H1 (cell line): ENCODE measurements at regions not wholly inside any gene's neighbourhood (a gene's known extent, or its start where the extent isn't known, plus 50 kb on each side); places are given as distances from the start of the nearest gene placed in this dataset.

Source experiments
- CTCF ChIA-PET: fragments of 300-600 bp; sonication (Branson Sonifier 250); formaldehyde crosslinking; loops from one replicate; lab custom pipeline; 2021; ENCODE audit not compliant: partially characterized antibody; lab: Charles Lee
- POLR2A ChIA-PET: fragments of 300-600 bp; sonication (Branson Sonifier 250); formaldehyde crosslinking; loops from one replicate; lab custom pipeline; 2021; ENCODE audit warnings: inconsistent platforms; ENCODE audit not compliant: partially characterized antibody; lab: Charles Lee
- DNase-seq, 2 experiments: peaks; one replicate each; pipeline versions ENCODE4 v3.0.0 to v3.0.0-alpha.2; 2010 to 2022; ENCODE audit warnings: low spot score in 2 of 2, low read depth in 1 of 2, mixed read lengths in 1 of 2
- FAIRE-seq: peaks from 2 replicates; lab custom pipeline; 2011; peaks lifted over from hg19 to GRCh38; lab: Jason Lieb, UNC
- H2AFZ ChIP-seq: 2 replicates; pipeline ENCODE4 v1.8.1; 2012; ENCODE audit warnings: low read length, inconsistent platforms
- H2AK5ac ChIP-seq: 2 replicates; pipeline ENCODE4 v1.6.1; 2013; ENCODE audit warnings: low read depth, low read length
- H2BK120ac ChIP-seq: replicated peaks from 2 replicates; pipeline ENCODE3; 2013; ENCODE audit warnings: low read depth, low read length, inconsistent platforms
- H2BK12ac ChIP-seq: 2 replicates; pipeline ENCODE4 v1.6.1; 2013; ENCODE audit warnings: low read depth, low read length
- H2BK15ac ChIP-seq: 2 replicates; pipeline ENCODE4 v1.6.1; 2013; ENCODE audit warnings: low read length
- H2BK20ac ChIP-seq: 2 replicates; pipeline ENCODE4 v1.6.1; 2013; ENCODE audit warnings: low read length
- H2BK5ac ChIP-seq: 2 replicates; pipeline ENCODE4 v1.6.1; 2013; ENCODE audit warnings: low read depth, low read length
- H3K14ac ChIP-seq: 2 replicates; pipeline ENCODE4 v1.6.1; 2013; ENCODE audit warnings: inconsistent platforms; ENCODE audit not compliant: insufficient read length
- H3K18ac ChIP-seq: 2 replicates; pipeline ENCODE4 v1.6.1; 2013; ENCODE audit warnings: low read length; ENCODE audit errors: extremely low read depth
- H3K23ac ChIP-seq: 2 replicates; pipeline ENCODE4 v1.6.1; 2013; ENCODE audit warnings: inconsistent platforms; ENCODE audit not compliant: insufficient read length
- H3K23me2 ChIP-seq: 2 replicates; pipeline ENCODE4 v1.6.1; 2013; ENCODE audit warnings: low read depth, low read length
- H3K27ac ChIP-seq: 2 replicates; pipeline ENCODE4 v1.6.1; 2011; ENCODE audit warnings: low read depth, low read length, inconsistent platforms
- H3K27me3 ChIP-seq, 4 experiments: replicated peaks in 1 of 4; 1 replicate in 1 of 4; 2 replicates in 3 of 4; pipeline versions ENCODE4 v1.6.1 to v1.8.1; 2011 to 2013; ENCODE audit warnings: low read length in 3 of 4, mild to moderate bottlenecking in 3 of 4, inconsistent platforms in 2 of 4, mixed read lengths in 2 of 4, moderate library complexity in 1 of 4; ENCODE audit not compliant: control insufficient read depth in 3 of 4, insufficient read depth in 3 of 4; ENCODE audit errors: extremely low read depth in 1 of 4
- H3K36me3 ChIP-seq, 4 experiments: 2 replicates each; pipeline versions ENCODE4 v1.6.1 to v1.8.1; 2011 to 2013; ENCODE audit warnings: mild to moderate bottlenecking in 4 of 4, low read length in 3 of 4, moderate library complexity in 2 of 4, control low read depth in 1 of 4, inconsistent platforms in 1 of 4; ENCODE audit not compliant: insufficient read depth in 4 of 4, control insufficient read depth in 2 of 4
- H3K4ac ChIP-seq: replicated peaks from 2 replicates; pipeline ENCODE3; 2013; ENCODE audit warnings: low read length, low read depth, mixed read lengths, inconsistent platforms; ENCODE audit not compliant: insufficient read length
- H3K4me1 ChIP-seq, 4 experiments: replicated peaks in 1 of 4; 1 replicate in 1 of 4; 2 replicates in 3 of 4; pipeline versions ENCODE4 v1.6.1 to v1.8.1; 2011 to 2013; ENCODE audit warnings: low read length in 3 of 4, inconsistent platforms in 2 of 4, mixed read lengths in 1 of 4; ENCODE audit not compliant: insufficient read depth in 4 of 4, control insufficient read depth in 3 of 4
- H3K4me2 ChIP-seq, 2 experiments: 2 replicates each; pipeline versions ENCODE4 v1.6.1 to v1.8.1; 2011 to 2013; ENCODE audit warnings: low read depth in 2 of 2, low read length in 2 of 2, control low read depth in 1 of 2, inconsistent platforms in 1 of 2, mild to moderate bottlenecking in 1 of 2; ENCODE audit not compliant: insufficient read depth in 1 of 2
- H3K4me3 ChIP-seq, 4 experiments: fragments of 200-600, 300-600 bp in 1 of 4; sonication (generic), shearing (Covaris generic), sonication (Bioruptor Twin) in 1 of 4; 2 replicates each; pipeline versions ENCODE4 v1.5.1 to v1.8.1; 2011 to 2016; ENCODE audit warnings: low read length in 4 of 4, low read depth in 3 of 4, control low read depth in 2 of 4, inconsistent platforms in 2 of 4, mild to moderate bottlenecking in 2 of 4, mixed read lengths in 1 of 4, moderate library complexity in 1 of 4; ENCODE audit not compliant: insufficient read depth in 2 of 4; ENCODE audit errors: extremely low read depth in 1 of 4
- H3K56ac ChIP-seq: replicated peaks from 2 replicates; pipeline ENCODE3; 2013; ENCODE audit warnings: low read depth, mild to moderate bottlenecking, mixed read lengths, low read length, inconsistent platforms; ENCODE audit not compliant: insufficient read length
- H3K79me1 ChIP-seq: 2 replicates; pipeline ENCODE4 v1.6.1; 2013; ENCODE audit warnings: low read depth, low read length, control low read depth
- H3K79me2 ChIP-seq, 2 experiments: 2 replicates each; pipeline versions ENCODE4 v1.6.1 to v1.8.1; 2012 to 2013; ENCODE audit warnings: low read length in 2 of 2, mild to moderate bottlenecking in 2 of 2, inconsistent platforms in 1 of 2; ENCODE audit not compliant: insufficient read depth in 2 of 2, control insufficient read depth in 1 of 2
- H3K9ac ChIP-seq, 4 experiments: replicated peaks in 1 of 4; 1 replicate in 1 of 4; 2 replicates in 3 of 4; pipeline versions ENCODE4 v1.6.1 to v1.8.1; 2011 to 2013; ENCODE audit warnings: low read depth in 3 of 4, low read length in 3 of 4, control low read depth in 2 of 4, mild to moderate bottlenecking in 2 of 4, moderate library complexity in 2 of 4, inconsistent platforms in 1 of 4; ENCODE audit errors: extremely low read depth in 1 of 4
- H3K9me3 ChIP-seq, 2 experiments: 2 replicates each; pipeline versions ENCODE4 v1.6.1 to v1.8.1; 2012 to 2013; ENCODE audit warnings: mild to moderate bottlenecking in 2 of 2, moderate library complexity in 2 of 2, control low read depth in 1 of 2, inconsistent platforms in 1 of 2, low read depth in 1 of 2, low read length in 1 of 2, mixed read lengths in 1 of 2; ENCODE audit not compliant: insufficient read depth in 2 of 2
- H4K20me1 ChIP-seq, 2 experiments: replicated peaks in 1 of 2; 2 replicates each; pipeline versions ENCODE3 to v1.8.1; 2011 to 2013; ENCODE audit warnings: inconsistent platforms in 2 of 2, low read length in 2 of 2, mild to moderate bottlenecking in 1 of 2; ENCODE audit not compliant: insufficient read depth in 2 of 2, control insufficient read depth in 1 of 2
- H4K5ac ChIP-seq: 2 replicates; pipeline ENCODE4 v1.6.1; 2013; ENCODE audit warnings: low read length, low read depth, mixed read lengths, inconsistent platforms; ENCODE audit not compliant: insufficient read length
- H4K8ac ChIP-seq: 2 replicates; pipeline ENCODE4 v1.8.0; 2013; ENCODE audit warnings: mild to moderate bottlenecking, moderate library complexity, low read length, inconsistent platforms; ENCODE audit not compliant: insufficient read depth; ENCODE audit errors: extremely low read depth
- H4K91ac ChIP-seq: replicated peaks from 2 replicates; pipeline ENCODE3; 2013; ENCODE audit warnings: low read length, mixed read lengths, inconsistent platforms; ENCODE audit not compliant: insufficient read length
- CHD1 ChIP-seq: IDR thresholded peaks from 2 replicates; pipeline ENCODE4 v1.6.1; 2012; ENCODE audit warnings: low read depth, low read length, improper control_type of control experiment
- HDAC2 ChIP-seq, 2 experiments: fragments of 300-600 bp in 1 of 2; sonication (generic) in 1 of 2; IDR thresholded peaks; 2 replicates each; pipeline ENCODE4 v1.6.1; 2011 to 2012; ENCODE audit warnings: low read depth in 2 of 2, low read length in 2 of 2, mild to moderate bottlenecking in 2 of 2, moderate library complexity in 2 of 2, borderline replicate concordance in 1 of 2, inconsistent platforms in 1 of 2
- NANOG ChIP-seq: IDR thresholded peaks from 2 replicates; pipeline ENCODE4 v1.6.1; 2011; ENCODE audit warnings: low read length, low read depth, mild to moderate bottlenecking, inconsistent platforms; ENCODE audit not compliant: insufficient read depth, poor library complexity, severe bottlenecking
- WGBS, 2 experiments: shearing (Covaris generic) in 1 of 2; methylation state at CpG; one replicate each; pipeline versions ENCODE4 v1.1.6 to v1.1.7; 2013 to 2015; ENCODE audit warnings: low lambda C conversion rate in 2 of 2, mixed read lengths in 2 of 2, inconsistent platforms in 1 of 2, low coverage in 1 of 2, missing lambda C conversion rate in 1 of 2; ENCODE audit not compliant: insufficient replicate concordance in 2 of 2, insufficient coverage in 1 of 2, insufficient read length in 1 of 2; ENCODE audit errors: extremely low coverage in 1 of 2, missing lambda C conversion rate in 1 of 2; 5-methylcytosine and 5-hydroxymethylcytosine counted together

DNA sequence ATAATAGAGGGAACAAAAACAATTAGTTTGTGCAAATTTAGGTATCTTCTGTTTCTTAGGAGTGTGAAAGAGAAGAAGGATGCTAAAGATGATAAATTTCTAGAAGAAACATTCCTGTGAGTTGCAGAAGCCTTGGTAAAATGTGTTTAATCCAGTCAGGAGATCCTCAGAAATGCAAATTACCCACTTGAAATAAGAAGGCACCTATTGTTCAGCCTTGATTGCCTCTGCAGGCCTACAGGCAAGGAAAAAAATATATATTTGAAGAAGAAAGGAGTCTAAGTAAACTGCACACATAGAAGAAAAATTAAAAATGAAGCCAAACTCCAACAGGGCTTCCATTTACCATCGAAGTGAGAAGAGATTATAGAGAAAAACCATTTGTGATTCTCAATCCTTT is 51.0 kb upstream of the LHX8 start:
- CTCF ChIA-PET = interaction anchor here (0.7 to 1.4 kb wide), 2 partner anchors 22 to 44 kb away, joined by 3 read pairs; no protein-coding TSS in a partner anchor
- Histone ChIP-seq H3K18ac (no peak overlapping the region), H2BK5ac (no peak overlapping the region), H3K79me1 (no peaks in the 10 kb centered on the region), H3K79me2 (no peaks in the 10 kb centered on the region), H2BK15ac (no peak overlapping the region), H2AK5ac (no peak overlapping the region), H3K4ac (no peak overlapping the region), H3K4me1 (peaks cover 5 to 23% (median 14%) of the 10 kb centered on the region in 4 experiments; a peak in 5 of 7 replicates), H3K23me2 (no peaks in the 10 kb centered on the region; the same call in 1 of the 2 replicates), H4K8ac (no peak overlapping the region), H3K4me3 (no peak overlapping the region; a peak in 1 of 8 replicates), H3K27me3 (peaks cover 0 to 1% (median 0%) of the 10 kb centered on the region in 4 experiments; a peak in 3 of 7 replicates), H2BK12ac (no peak overlapping the region), H4K91ac (no peak overlapping the region), H3K27ac (no peak overlapping the region), H4K20me1 (no peaks in the 10 kb centered on the region), H2AFZ (no peak overlapping the region), H3K9me3 (no peaks in the 10 kb centered on the region), H4K5ac (no peak overlapping the region), H3K9ac (no peak overlapping the region), H2BK20ac (no peak overlapping the region), H3K14ac (no peak overlapping the region), H2BK120ac (no peak overlapping the region), H3K36me3 (no peaks in the 10 kb centered on the region), H3K56ac (no peak overlapping the region), H3K4me2 (peak overlapping the region in 1 of 2 experiments; percentile 4; a peak in 2 of 4 replicates), H3K23ac (no peak overlapping the region)
- FAIRE-seq (peak; percentile 73), DNase-seq (no peak)
- WGBS, 2 experiments = 36% methylated on average over 1 of the region's 1 CpG; no CpG with 5 or more reads in 1 of the 2 experiments
- POLR2A ChIA-PET = no interaction called here
- TF ChIP-seq HDAC2 (IDR thresholded peaks at IDR 0.05; ENCODE audit: borderline replicate concordance in 1 of 2, low read depth in 2 of 2, low read length in 2 of 2) (no peak), CHD1 (no peak), NANOG (peak; percentile 86)
